Right atrium auricular region (tissue), 2 donors: ENCODE measurements at regions not wholly inside any gene's neighbourhood (a gene's known extent, or its start where the extent isn't known, plus 50 kb on each side); places are given as distances from the start of the nearest gene placed in this dataset.
"Not testable (repeated sequence)": the region's sequence is repeated elsewhere in the genome, so short reads cannot be mapped to it uniquely, and the experiment has no call there.

ENCODE experiments used
- DNase-seq: peaks from one replicate; pipeline ENCODE4 v3.0.0-alpha.2; 2019; ENCODE audit warnings: low spot score
- H3K27ac ChIP-seq, 2 donors: fragments of 200-600 bp; sonication (generic); 1 replicate in 1 of 2; 2 replicates in 1 of 2; pipeline ENCODE4 v1.5.1; 2016 to 2019
- H3K27me3 ChIP-seq, 2 donors: fragments of 200-600 bp; sonication (generic); one replicate each; pipeline versions ENCODE4 v1.5.1 to v1.6.0; 2017 to 2019
- H3K36me3 ChIP-seq: fragments of 200-600 bp; sonication (generic); one replicate; pipeline ENCODE4 v1.5.1; 2016
- H3K4me1 ChIP-seq, 2 donors: fragments of 200-600 bp; sonication (generic); one replicate each; pipeline versions ENCODE4 v1.5.1 to v1.6.0; 2017 to 2019
- H3K4me3 ChIP-seq, 2 donors: fragments of 200-600 bp; sonication (generic); 1 replicate in 1 of 2; 2 replicates in 1 of 2; pipeline ENCODE4 v1.5.1; 2017 to 2019; ENCODE audit warnings: mild to moderate bottlenecking in 1 of 2, moderate library complexity in 1 of 2
- H3K9me3 ChIP-seq, 2 donors: fragments of 200-600 bp; sonication (generic); one replicate each; pipeline ENCODE4 v1.5.1; 2019
- TF ChIP-seq, protein P1 (sequence below), 2 donors: fragments of 200-600 bp; sonication (generic); IDR thresholded peaks; one replicate each; pipeline ENCODE4 v1.5.1; 2019; ENCODE audit warnings: antibody characterized with exemption in 2 of 2

DNA sequence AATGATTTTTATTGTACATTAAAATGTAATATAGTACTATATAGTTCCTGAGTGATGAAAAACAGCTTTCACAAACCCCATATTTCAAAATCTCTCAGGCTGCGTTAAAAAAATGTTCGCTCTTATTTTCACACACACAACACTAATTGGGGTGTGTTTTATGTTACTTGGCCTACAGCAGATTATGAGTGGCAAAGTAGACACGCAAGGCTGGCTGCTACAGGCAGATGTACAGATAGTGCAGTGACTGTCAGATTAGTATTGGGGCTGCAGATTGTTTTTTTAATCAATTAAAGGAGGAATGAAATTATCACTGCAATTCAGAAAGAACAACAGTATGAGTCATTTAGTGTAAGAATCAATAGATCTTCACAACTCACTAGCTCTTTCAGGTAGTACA is 65.2 kb upstream of the ICA1 start:
- Histone ChIP-seq H3K27ac (no peak overlapping the region), H3K36me3 (no peaks in the 10 kb centered on the region), H3K27me3 (no peaks in the 10 kb centered on the region), H3K9me3 (no peaks in the 10 kb centered on the region), H3K4me3 (no peak overlapping the region), H3K4me1 (no peaks in the 10 kb centered on the region)
- no peak for DNase-seq
- TF ChIP-seq, protein P1, sequence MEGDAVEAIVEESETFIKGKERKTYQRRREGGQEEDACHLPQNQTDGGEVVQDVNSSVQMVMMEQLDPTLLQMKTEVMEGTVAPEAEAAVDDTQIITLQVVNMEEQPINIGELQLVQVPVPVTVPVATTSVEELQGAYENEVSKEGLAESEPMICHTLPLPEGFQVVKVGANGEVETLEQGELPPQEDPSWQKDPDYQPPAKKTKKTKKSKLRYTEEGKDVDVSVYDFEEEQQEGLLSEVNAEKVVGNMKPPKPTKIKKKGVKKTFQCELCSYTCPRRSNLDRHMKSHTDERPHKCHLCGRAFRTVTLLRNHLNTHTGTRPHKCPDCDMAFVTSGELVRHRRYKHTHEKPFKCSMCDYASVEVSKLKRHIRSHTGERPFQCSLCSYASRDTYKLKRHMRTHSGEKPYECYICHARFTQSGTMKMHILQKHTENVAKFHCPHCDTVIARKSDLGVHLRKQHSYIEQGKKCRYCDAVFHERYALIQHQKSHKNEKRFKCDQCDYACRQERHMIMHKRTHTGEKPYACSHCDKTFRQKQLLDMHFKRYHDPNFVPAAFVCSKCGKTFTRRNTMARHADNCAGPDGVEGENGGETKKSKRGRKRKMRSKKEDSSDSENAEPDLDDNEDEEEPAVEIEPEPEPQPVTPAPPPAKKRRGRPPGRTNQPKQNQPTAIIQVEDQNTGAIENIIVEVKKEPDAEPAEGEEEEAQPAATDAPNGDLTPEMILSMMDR (IDR thresholded peaks at IDR 0.05): no peak

DNA sequence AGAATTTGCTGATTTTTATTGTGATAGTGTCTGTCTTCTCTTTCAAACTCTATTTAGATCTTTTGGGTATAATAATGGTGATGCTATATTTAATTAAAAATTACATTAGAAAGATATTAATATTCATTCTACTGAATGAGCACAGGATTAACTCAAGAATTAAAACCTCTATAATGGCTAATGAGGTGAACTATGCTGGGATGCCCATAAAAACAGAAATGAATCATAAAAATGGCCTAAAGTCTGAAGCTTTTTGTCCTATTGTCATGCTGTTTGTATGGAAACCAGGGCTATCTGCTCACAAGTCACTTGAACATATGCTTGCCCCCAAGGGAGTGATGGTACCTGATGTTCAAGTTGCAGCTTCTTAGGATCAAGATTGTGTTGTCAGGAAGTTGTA is 76.2 kb upstream of the ICA1 start:
- TF ChIP-seq, protein P1 (IDR thresholded peaks at IDR 0.05): no peak

DNA sequence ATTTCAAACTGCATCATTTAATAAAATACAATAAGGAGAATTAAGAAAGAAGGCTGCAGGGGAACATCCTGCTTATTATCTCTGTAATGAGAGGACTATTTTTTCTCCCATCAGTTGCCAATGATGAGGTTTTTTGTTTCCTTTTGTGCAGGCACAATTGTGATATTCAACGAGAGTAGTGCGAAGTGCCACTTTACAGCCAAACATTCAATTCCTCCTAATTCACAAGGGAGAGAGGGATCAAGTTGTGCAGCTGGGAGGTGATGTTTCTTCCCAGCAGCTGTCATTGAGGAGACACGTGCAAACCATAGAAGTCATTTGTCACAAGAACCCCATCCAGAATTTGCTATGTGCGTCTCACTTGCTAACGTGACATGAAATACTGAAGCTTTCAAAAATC is 81.6 kb upstream of the ICA1 start:
- no peaks in the 10 kb centered on the region for H3K4me1 ChIP-seq
- no peaks in the 10 kb centered on the region for H3K27me3 ChIP-seq
- H3K27ac ChIP-seq: no peak overlapping the region
- H3K36me3 ChIP-seq: no peaks in the 10 kb centered on the region
- TF ChIP-seq, protein P1 (IDR thresholded peaks at IDR 0.05): no peak
- H3K4me3 ChIP-seq: no peak overlapping the region
- no peaks in the 10 kb centered on the region for H3K9me3 ChIP-seq
- DNase-seq: no peak

More for the DNA sequence above, 76.2 kb upstream of the ICA1 start:
- DNase-seq: no peak
- H3K4me1 ChIP-seq: no peaks in the 10 kb centered on the region
- no peaks in the 10 kb centered on the region for H3K36me3 ChIP-seq
- no peaks in the 10 kb centered on the region for H3K27me3 ChIP-seq
- H3K9me3 ChIP-seq: no peaks in the 10 kb centered on the region
- no peak overlapping the region for H3K4me3 ChIP-seq
- H3K27ac ChIP-seq: no peak overlapping the region

DNA sequence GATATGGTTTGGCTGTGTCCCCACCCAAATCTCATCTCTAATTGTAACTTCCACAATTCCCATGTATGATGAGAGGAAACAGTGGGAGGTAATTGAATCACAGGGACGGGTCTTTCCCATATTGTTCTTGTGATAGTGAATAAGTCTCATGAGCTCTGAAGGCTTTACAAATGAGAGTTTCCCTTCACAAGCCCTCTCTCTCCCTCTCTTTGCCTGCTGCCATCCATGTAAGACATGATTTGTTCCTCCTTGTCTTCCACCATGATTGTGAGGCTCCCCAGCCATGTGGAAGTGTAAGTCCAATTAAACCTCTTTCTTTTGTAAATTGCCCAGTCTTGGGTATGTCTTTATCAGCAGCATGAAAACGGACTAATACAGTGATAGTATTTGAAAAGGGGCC is 85.4 kb upstream of the ICA1 start:
- not testable (repeated sequence) for H3K4me3 ChIP-seq, H3K4me1 ChIP-seq, H3K27ac ChIP-seq, DNase-seq, H3K9me3 ChIP-seq, H3K27me3 ChIP-seq, H3K36me3 ChIP-seq

DNA sequence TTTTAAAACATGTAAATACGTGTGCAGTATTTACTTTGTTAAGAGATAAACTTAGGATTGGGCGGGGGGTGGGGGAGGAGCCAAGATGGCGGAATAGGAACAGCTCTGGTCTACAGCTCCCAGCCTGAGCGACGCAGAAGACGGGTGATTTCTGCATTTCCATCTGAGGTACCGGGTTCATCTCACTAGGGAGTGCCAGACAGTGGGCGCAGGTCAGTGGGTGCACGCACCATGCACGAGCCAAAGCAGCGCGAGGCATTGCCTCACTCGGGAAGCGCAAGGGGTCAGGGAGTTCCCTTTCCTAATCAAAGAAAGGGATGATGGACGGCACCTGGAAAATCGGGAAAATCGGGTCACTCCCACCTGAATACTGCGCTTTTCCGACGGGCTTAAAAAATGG is 81.8 kb upstream of the NXPH1 start:
- not testable (repeated sequence) for H3K4me3 ChIP-seq, H3K27ac ChIP-seq, H3K27me3 ChIP-seq, DNase-seq, H3K9me3 ChIP-seq, H3K4me1 ChIP-seq, H3K36me3 ChIP-seq

DNA sequence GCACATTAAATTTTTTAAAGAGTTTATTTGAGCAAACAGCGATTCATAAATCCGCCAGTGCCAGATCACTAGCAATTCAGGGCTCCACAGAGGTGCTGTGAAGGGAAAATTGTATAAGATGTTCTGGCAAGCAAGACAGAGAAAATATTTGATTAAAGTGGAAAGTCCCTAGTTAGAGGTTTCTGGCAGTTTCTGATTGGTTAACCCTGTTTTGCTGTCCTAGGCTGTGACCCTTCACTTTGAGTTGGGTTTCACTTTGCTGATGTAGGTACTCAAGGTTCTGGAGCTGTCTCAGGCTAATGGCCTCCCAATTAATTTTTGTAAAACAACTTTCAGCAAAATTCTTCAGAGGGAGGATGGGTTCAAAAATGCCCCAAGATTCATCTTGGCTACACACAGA is 79.4 kb upstream of the NXPH1 start:
- Histone ChIP-seq H3K27me3 (no peaks in the 10 kb centered on the region), H3K4me1 (no peaks in the 10 kb centered on the region), H3K9me3 (no peaks in the 10 kb centered on the region), H3K27ac (no peak overlapping the region), H3K36me3 (no peaks in the 10 kb centered on the region), H3K4me3 (no peak overlapping the region)
- TF ChIP-seq, protein P1 (IDR thresholded peaks at IDR 0.05): no peak
- DNase-seq: no peak

DNA sequence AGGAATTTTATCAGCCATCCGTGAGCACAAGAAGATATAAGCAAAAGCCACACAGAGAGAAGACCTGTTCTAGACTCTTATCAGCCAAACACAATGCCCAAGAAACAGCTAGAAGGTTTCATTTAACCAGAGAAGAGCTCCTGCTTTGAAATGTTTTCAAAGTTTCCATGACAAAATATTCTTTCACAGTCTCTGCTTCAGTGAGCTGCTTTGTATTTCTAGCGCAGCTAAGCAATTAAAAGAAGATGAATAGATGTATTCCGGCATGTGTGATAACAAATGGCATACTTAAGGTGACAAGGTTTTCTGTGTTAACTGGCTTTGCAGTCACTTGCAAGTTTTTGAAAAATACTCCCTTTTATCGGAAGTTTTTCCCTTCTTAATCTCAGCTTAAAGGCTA is 78.9 kb upstream of the NXPH1 start:
- TF ChIP-seq, protein P1 (IDR thresholded peaks at IDR 0.05): no peak
- Histone ChIP-seq H3K27ac (no peak overlapping the region), H3K27me3 (no peaks in the 10 kb centered on the region), H3K4me1 (no peaks in the 10 kb centered on the region), H3K9me3 (no peaks in the 10 kb centered on the region), H3K4me3 (no peak overlapping the region), H3K36me3 (no peaks in the 10 kb centered on the region)
- no peak for DNase-seq
